ENCODE measurements at regions not wholly inside any gene's neighbourhood (a gene's known extent, or its start where the extent isn't known, plus 50 kb on each side); places are given as distances from the start of the nearest gene placed in this dataset.
"Not testable (repeated sequence)": the region's sequence is repeated elsewhere in the genome, so short reads cannot be mapped to it uniquely, and the experiment has no call there.

DNA sequence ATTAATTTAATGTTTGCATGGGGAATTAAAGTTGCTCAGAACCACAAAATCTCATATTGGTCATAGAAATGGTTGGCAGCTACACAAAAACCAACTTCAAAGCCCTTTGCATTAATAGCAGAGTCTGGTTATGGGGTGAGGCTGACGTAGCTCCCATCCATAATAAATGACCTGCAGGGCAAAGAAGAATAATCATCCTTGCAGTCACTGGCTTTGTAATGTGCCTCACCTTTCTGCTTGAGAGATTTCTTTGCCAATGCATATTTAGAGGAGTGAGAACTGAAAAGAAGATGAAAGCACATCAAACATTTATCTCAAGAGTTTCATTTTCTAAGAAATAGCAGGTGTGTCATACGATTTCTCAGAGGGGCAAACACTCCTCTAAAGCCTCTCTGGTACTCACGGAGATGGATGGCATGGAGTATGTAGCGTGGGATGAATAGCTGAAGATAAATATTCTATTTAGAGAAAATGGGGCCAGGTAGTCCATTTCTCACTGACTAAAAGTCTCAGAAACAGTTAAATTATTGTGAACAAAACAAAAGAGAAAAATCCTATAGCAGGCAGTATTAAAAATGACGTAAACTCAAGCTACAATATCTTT, 1491.9 kb downstream of the FAM181B start:
- Histone ChIP-seq H2AFZ (ENCODE audit: low read depth, low read length) (no peak overlapping the region), H4K20me1 (replicated peaks; ENCODE audit: control insufficient read depth, extremely low read depth, insufficient read depth, low read length) (no peaks in the 10 kb centered on the region), H3K4me1 (ENCODE audit: control insufficient read depth, extremely low read depth, insufficient read depth, low read length) (no peaks in the 10 kb centered on the region), H3K4me2 (ENCODE audit: insufficient read depth, low read length) (no peak overlapping the region), H3K36me3 (ENCODE audit: control insufficient read depth in 2 of 2, extremely low read depth in 1 of 2, insufficient read depth in 2 of 2, low read length in 2 of 2) (no peaks in the 10 kb centered on the region), H3K9ac (replicated peaks; ENCODE audit: extremely low read depth, insufficient read depth, low read length) (no peak overlapping the region), H3K79me2 (ENCODE audit: control insufficient read depth, insufficient read depth, low read length) (no peaks in the 10 kb centered on the region), H3K27me3 (ENCODE audit: control insufficient read depth in 2 of 2, insufficient read depth in 2 of 2, low read length in 2 of 2) (no peaks in the 10 kb centered on the region), H3K9me3 (replicated peaks; ENCODE audit: control insufficient read depth, insufficient read depth, low read length) (no peaks in the 10 kb centered on the region), H3K4me3 (replicated peaks in 1 of 3; ENCODE audit: insufficient read depth in 1 of 3, low read depth in 1 of 3, low read length in 3 of 3) (no peak overlapping the region), H3K27ac (ENCODE audit: insufficient read depth, low read depth, low read length) (no peak overlapping the region), H3K9me1 (replicated peaks; ENCODE audit: control insufficient read depth, extremely low read depth, insufficient read depth, low read length) (no peaks in the 10 kb centered on the region)
- POLR2A ChIA-PET: no interaction called here
- BruUV-seq (replicated peaks): no TSS peak
- no peak for FAIRE-seq
- no peak for TF ChIP-seq GATA2 (IDR thresholded peaks at IDR 0.05; ENCODE audit: insufficient read depth, insufficient read length, low read depth, low read length)
- dilution Hi-C loops (cut with MboI; ENCODE audit: extremely low pct_ligation_motif_present, low sequenced_read_pairs): no loop called here
- CTCF ChIA-PET: no interaction called here
- intact Hi-C loops (cut with micrococcal nuclease): no loop called here
- no peak for DNase-seq (ENCODE audit: low read depth, low spot score)

DNA sequence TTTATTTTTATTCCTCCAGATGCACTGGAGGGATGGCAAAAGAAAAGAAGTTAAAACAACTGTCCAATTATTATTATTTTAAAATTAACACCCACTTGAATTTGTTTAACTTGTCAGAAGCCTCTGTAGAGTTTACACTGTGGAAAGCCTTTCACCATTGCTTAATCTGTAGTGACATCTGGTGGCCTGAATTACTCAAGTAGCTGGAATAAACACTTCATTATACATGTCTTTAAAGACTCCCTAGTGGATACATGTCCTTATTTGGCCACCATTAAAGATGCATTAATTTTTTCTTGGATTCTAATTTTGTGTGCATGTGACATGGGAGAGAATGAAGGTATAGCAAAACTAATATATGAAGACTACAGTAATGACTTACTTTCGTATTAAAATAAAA, 1496.5 kb downstream of the FAM181B start:
- Histone ChIP-seq H3K9ac (replicated peaks; ENCODE audit: extremely low read depth, insufficient read depth, low read length) (no peak overlapping the region), H3K36me3 (ENCODE audit: control insufficient read depth in 2 of 2, extremely low read depth in 1 of 2, insufficient read depth in 2 of 2, low read length in 2 of 2) (no peaks in the 10 kb centered on the region), H4K20me1 (replicated peaks; ENCODE audit: control insufficient read depth, extremely low read depth, insufficient read depth, low read length) (no peaks in the 10 kb centered on the region), H2AFZ (ENCODE audit: low read depth, low read length) (no peak overlapping the region), H3K9me3 (replicated peaks; ENCODE audit: control insufficient read depth, insufficient read depth, low read length) (no peaks in the 10 kb centered on the region), H3K4me1 (ENCODE audit: control insufficient read depth, extremely low read depth, insufficient read depth, low read length) (no peaks in the 10 kb centered on the region), H3K4me2 (ENCODE audit: insufficient read depth, low read length) (no peak overlapping the region), H3K27me3 (ENCODE audit: control insufficient read depth in 2 of 2, insufficient read depth in 2 of 2, low read length in 2 of 2) (no peaks in the 10 kb centered on the region), H3K27ac (ENCODE audit: insufficient read depth, low read depth, low read length) (no peak overlapping the region), H3K4me3 (replicated peaks in 1 of 3; ENCODE audit: insufficient read depth in 1 of 3, low read depth in 1 of 3, low read length in 3 of 3) (no peak overlapping the region), H3K9me1 (replicated peaks; ENCODE audit: control insufficient read depth, extremely low read depth, insufficient read depth, low read length) (no peaks in the 10 kb centered on the region), H3K79me2 (ENCODE audit: control insufficient read depth, insufficient read depth, low read length) (no peaks in the 10 kb centered on the region)
- dilution Hi-C loops (cut with MboI; ENCODE audit: extremely low pct_ligation_motif_present, low sequenced_read_pairs): no loop called here
- POLR2A ChIA-PET: no interaction called here
- no peak for TF ChIP-seq POLR2A (IDR thresholded peaks at IDR 0.05; ENCODE audit: low read depth, low read length)
- TF ChIP-seq EZH2 (IDR thresholded peaks at IDR 0.05; ENCODE audit: borderline replicate concordance, low read depth, low read length, severe bottlenecking): no peak
- no peak for TF ChIP-seq POLR2AphosphoS5 (IDR thresholded peaks at IDR 0.05; ENCODE audit: insufficient read depth, low read depth, low read length)
- no peak for TF ChIP-seq FOS (IDR thresholded peaks at IDR 0.05; ENCODE audit: borderline replicate concordance, insufficient read depth, low read length)
- TF ChIP-seq, protein P1, sequence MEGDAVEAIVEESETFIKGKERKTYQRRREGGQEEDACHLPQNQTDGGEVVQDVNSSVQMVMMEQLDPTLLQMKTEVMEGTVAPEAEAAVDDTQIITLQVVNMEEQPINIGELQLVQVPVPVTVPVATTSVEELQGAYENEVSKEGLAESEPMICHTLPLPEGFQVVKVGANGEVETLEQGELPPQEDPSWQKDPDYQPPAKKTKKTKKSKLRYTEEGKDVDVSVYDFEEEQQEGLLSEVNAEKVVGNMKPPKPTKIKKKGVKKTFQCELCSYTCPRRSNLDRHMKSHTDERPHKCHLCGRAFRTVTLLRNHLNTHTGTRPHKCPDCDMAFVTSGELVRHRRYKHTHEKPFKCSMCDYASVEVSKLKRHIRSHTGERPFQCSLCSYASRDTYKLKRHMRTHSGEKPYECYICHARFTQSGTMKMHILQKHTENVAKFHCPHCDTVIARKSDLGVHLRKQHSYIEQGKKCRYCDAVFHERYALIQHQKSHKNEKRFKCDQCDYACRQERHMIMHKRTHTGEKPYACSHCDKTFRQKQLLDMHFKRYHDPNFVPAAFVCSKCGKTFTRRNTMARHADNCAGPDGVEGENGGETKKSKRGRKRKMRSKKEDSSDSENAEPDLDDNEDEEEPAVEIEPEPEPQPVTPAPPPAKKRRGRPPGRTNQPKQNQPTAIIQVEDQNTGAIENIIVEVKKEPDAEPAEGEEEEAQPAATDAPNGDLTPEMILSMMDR (IDR thresholded peaks at IDR 0.05; ENCODE audit: extremely low read depth in 1 of 2, insufficient read depth in 1 of 2, low read depth in 1 of 2, low read length in 2 of 2): no peak
- no peak for TF ChIP-seq MYC (IDR thresholded peaks at IDR 0.05; ENCODE audit: low read depth, low read length)
- TF ChIP-seq JUN (IDR thresholded peaks at IDR 0.05; ENCODE audit: borderline replicate concordance, insufficient read depth, insufficient read length, low read depth): no peak
- no peak for TF ChIP-seq GATA2 (IDR thresholded peaks at IDR 0.05; ENCODE audit: insufficient read depth, insufficient read length, low read depth, low read length)
- TF ChIP-seq, protein P2, sequence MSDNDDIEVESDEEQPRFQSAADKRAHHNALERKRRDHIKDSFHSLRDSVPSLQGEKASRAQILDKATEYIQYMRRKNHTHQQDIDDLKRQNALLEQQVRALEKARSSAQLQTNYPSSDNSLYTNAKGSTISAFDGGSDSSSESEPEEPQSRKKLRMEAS (IDR thresholded peaks at IDR 0.05; ENCODE audit: insufficient read depth, insufficient read length): no peak
- CTCF ChIA-PET: no interaction called here
- peak; percentile 34 for DNase-seq (ENCODE audit: low read depth, low spot score)
- no TSS peak for BruUV-seq (replicated peaks)
- FAIRE-seq: no peak
- intact Hi-C loops (cut with micrococcal nuclease): no loop called here

DNA sequence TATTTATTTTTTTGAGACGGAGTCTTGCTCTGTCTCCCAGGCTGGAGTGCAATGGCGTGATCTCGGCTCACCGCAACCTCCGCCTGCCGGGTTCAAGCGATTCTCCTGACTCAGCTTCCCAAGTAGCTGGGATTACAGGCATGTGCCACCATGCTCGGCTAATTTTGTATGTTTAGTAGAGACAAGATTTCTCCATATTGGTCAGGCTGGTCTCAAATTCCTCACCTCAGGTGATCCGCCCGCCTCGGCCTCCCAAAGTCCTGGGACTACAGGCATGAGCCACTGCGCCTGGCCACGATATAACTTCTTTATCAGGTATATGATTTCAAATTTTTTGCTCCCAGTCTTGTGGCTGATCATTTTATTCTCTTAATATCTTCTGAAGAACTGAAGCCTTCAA, 1506.3 kb downstream of the FAM181B start:
- H3K4me2 ChIP-seq (ENCODE audit: insufficient read depth, low read length); H3K9me3 ChIP-seq (replicated peaks; ENCODE audit: control insufficient read depth, insufficient read depth, low read length); H3K4me1 ChIP-seq (ENCODE audit: control insufficient read depth, extremely low read depth, insufficient read depth, low read length); H3K9ac ChIP-seq (replicated peaks; ENCODE audit: extremely low read depth, insufficient read depth, low read length); H3K27me3 ChIP-seq (ENCODE audit: control insufficient read depth in 2 of 2, insufficient read depth in 2 of 2, low read length in 2 of 2); BruUV-seq (replicated peaks); H3K27ac ChIP-seq (ENCODE audit: insufficient read depth, low read depth, low read length); H3K79me2 ChIP-seq (ENCODE audit: control insufficient read depth, insufficient read depth, low read length); H3K4me3 ChIP-seq (replicated peaks in 1 of 3; ENCODE audit: insufficient read depth in 1 of 3, low read depth in 1 of 3, low read length in 3 of 3); H3K9me1 ChIP-seq (replicated peaks; ENCODE audit: control insufficient read depth, extremely low read depth, insufficient read depth, low read length); CTCF ChIA-PET; DNase-seq (ENCODE audit: low read depth, low spot score); H2AFZ ChIP-seq (ENCODE audit: low read depth, low read length); intact Hi-C loops (cut with micrococcal nuclease); FAIRE-seq; H4K20me1 ChIP-seq (replicated peaks; ENCODE audit: control insufficient read depth, extremely low read depth, insufficient read depth, low read length); dilution Hi-C loops (cut with MboI; ENCODE audit: extremely low pct_ligation_motif_present, low sequenced_read_pairs); H3K36me3 ChIP-seq (ENCODE audit: control insufficient read depth in 2 of 2, extremely low read depth in 1 of 2, insufficient read depth in 2 of 2, low read length in 2 of 2); POLR2A ChIA-PET: not testable (repeated sequence)
